DND-41 (cell line): ENCODE measurements at regions not wholly inside any gene's neighbourhood (a gene's known extent, or its start where the extent isn't known, plus 50 kb on each side); places are given as distances from the start of the nearest gene placed in this dataset.
A peak's percentile ranks its signal among the peaks of the same experiment; 100 is the strongest.

Experiments used
- ATAC-seq: fragments of 200-7000 bp; cut with Tn5 transposase; 3 replicates; pipeline ENCODE4 v1.9.1; 2021; ENCODE audit warnings: low read depth; ENCODE audit not compliant: insufficient read depth
- DNase-seq: peaks from one replicate; pipeline ENCODE4 v3.0.0-alpha.2; 2020
- H2AFZ ChIP-seq: 2 replicates; pipeline ENCODE4 v1.6.0; 2012; ENCODE audit warnings: low read depth, low read length
- H3K27ac ChIP-seq: 2 replicates; pipeline ENCODE4 v1.5.1; 2012; ENCODE audit warnings: low read length, inconsistent platforms
- H3K27me3 ChIP-seq: fragments of 200-600 bp; sonication (generic); 2 replicates; pipeline ENCODE4 v1.6.0; 2012; ENCODE audit warnings: low read length, mild to moderate bottlenecking, inconsistent platforms; ENCODE audit not compliant: insufficient read depth, poor library complexity
- H3K36me3 ChIP-seq: 2 replicates; pipeline ENCODE4 v1.5.1; 2012; ENCODE audit warnings: low read length, inconsistent platforms; ENCODE audit not compliant: insufficient read depth
- H3K4me1 ChIP-seq: 2 replicates; pipeline ENCODE4 v1.5.1; 2012; ENCODE audit warnings: mild to moderate bottlenecking, low read length; ENCODE audit not compliant: insufficient read depth
- H3K4me2 ChIP-seq: 2 replicates; pipeline ENCODE4 v1.6.0; 2012; ENCODE audit warnings: mild to moderate bottlenecking, moderate library complexity, low read length, inconsistent platforms; ENCODE audit not compliant: insufficient read depth
- H3K4me3 ChIP-seq, 2 experiments: fragments of 200-600 bp in 1 of 2; shearing (Covaris generic) in 1 of 2; 2 replicates each; pipeline ENCODE4 v1.5.1; 2012 to 2016; ENCODE audit warnings: inconsistent platforms in 2 of 2, low read length in 2 of 2, mild to moderate bottlenecking in 2 of 2, low read depth in 1 of 2, moderate library complexity in 1 of 2
- H3K79me2 ChIP-seq: 2 replicates; pipeline ENCODE4 v1.6.0; 2012; ENCODE audit warnings: low read length, inconsistent platforms; ENCODE audit not compliant: insufficient read depth
- H3K9ac ChIP-seq: 2 replicates; pipeline ENCODE4 v1.6.0; 2012; ENCODE audit warnings: low read depth, mild to moderate bottlenecking, inconsistent platforms, low read length, moderate library complexity
- H3K9me3 ChIP-seq: 2 replicates; pipeline ENCODE4 v1.5.1; 2012; ENCODE audit warnings: low read length, moderate library complexity, mild to moderate bottlenecking, inconsistent platforms; ENCODE audit not compliant: insufficient read depth, severe bottlenecking
- H4K20me1 ChIP-seq: 2 replicates; pipeline ENCODE4 v1.6.0; 2012; ENCODE audit warnings: low read length; ENCODE audit not compliant: insufficient read depth
- EZH2 ChIP-seq: IDR thresholded peaks from 3 replicates; pipeline ENCODE4 v1.6.1; 2012; ENCODE audit warnings: borderline replicate concordance, low read depth, mild to moderate bottlenecking, moderate library complexity, low read length, inconsistent platforms; ENCODE audit not compliant: severe bottlenecking
- TF ChIP-seq, protein P1 (sequence below): IDR thresholded peaks from 2 replicates; pipeline ENCODE4 v1.5.1; 2012; ENCODE audit warnings: borderline replicate concordance, low read length, moderate library complexity, mild to moderate bottlenecking; ENCODE audit not compliant: poor library complexity, severe bottlenecking; ENCODE audit errors: extremely low read depth

- Histone ChIP-seq H2AFZ (no peak overlapping the region), H3K4me2 (no peak overlapping the region)
- DNase-seq: no peak
Observed at GRCh38 chr16:54766355-54766754, 164.3 kb upstream of the IRX5 start.

DNA sequence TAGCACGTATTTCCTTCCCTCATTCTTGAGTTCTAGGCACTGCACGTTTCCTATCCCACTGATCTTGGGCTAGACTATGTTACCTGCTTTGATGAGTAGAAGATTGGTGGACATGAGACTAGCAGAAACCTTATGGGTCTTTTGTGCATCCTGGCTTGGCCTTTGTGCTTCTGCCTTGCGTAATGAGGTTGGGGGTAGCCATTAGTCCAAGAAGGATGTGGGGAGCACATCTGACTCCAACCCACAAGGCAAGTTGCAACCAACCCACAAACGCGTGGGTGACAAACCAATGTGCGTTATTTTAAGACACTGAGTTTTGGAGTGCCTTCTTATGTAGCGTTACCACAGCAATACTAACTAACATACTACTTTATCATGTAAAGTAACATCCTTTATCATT, 180.4 kb upstream of the IRX5 start:
- Histone ChIP-seq H3K79me2 (no peaks in the 10 kb centered on the region), H3K27ac (no peak overlapping the region), H3K9ac (no peak overlapping the region), H3K4me1 (no peaks in the 10 kb centered on the region), H2AFZ (no peak overlapping the region), H3K4me2 (no peak overlapping the region), H4K20me1 (no peaks in the 10 kb centered on the region), H3K4me3 (no peak overlapping the region), H3K36me3 (no peaks in the 10 kb centered on the region), H3K27me3 (peaks cover 7% of the 10 kb centered on the region), H3K9me3 (no peaks in the 10 kb centered on the region)
- no peak for TF ChIP-seq EZH2
- TF ChIP-seq, protein P1, sequence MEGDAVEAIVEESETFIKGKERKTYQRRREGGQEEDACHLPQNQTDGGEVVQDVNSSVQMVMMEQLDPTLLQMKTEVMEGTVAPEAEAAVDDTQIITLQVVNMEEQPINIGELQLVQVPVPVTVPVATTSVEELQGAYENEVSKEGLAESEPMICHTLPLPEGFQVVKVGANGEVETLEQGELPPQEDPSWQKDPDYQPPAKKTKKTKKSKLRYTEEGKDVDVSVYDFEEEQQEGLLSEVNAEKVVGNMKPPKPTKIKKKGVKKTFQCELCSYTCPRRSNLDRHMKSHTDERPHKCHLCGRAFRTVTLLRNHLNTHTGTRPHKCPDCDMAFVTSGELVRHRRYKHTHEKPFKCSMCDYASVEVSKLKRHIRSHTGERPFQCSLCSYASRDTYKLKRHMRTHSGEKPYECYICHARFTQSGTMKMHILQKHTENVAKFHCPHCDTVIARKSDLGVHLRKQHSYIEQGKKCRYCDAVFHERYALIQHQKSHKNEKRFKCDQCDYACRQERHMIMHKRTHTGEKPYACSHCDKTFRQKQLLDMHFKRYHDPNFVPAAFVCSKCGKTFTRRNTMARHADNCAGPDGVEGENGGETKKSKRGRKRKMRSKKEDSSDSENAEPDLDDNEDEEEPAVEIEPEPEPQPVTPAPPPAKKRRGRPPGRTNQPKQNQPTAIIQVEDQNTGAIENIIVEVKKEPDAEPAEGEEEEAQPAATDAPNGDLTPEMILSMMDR: no peak
- peak; percentile 31; the same call in 1 of the 3 replicates for ATAC-seq
- no peak for DNase-seq

More at GRCh38 chr16:54766355-54766754, 164.3 kb upstream of the IRX5 start:
- no peaks in the 10 kb centered on the region for H3K79me2 ChIP-seq
- H3K9me3 ChIP-seq: peaks cover 2% of the 10 kb centered on the region
- no peaks in the 10 kb centered on the region for H4K20me1 ChIP-seq
- H3K27ac ChIP-seq: no peak overlapping the region
- H3K9ac ChIP-seq: no peak overlapping the region
- H3K36me3 ChIP-seq: no peaks in the 10 kb centered on the region
- TF ChIP-seq EZH2: no peak
- TF ChIP-seq, protein P1: no peak
- no peak for ATAC-seq
- no peak overlapping the region for H3K4me3 ChIP-seq
- H3K4me1 ChIP-seq: no peaks in the 10 kb centered on the region
- H3K27me3 ChIP-seq: no peaks in the 10 kb centered on the region

DNA sequence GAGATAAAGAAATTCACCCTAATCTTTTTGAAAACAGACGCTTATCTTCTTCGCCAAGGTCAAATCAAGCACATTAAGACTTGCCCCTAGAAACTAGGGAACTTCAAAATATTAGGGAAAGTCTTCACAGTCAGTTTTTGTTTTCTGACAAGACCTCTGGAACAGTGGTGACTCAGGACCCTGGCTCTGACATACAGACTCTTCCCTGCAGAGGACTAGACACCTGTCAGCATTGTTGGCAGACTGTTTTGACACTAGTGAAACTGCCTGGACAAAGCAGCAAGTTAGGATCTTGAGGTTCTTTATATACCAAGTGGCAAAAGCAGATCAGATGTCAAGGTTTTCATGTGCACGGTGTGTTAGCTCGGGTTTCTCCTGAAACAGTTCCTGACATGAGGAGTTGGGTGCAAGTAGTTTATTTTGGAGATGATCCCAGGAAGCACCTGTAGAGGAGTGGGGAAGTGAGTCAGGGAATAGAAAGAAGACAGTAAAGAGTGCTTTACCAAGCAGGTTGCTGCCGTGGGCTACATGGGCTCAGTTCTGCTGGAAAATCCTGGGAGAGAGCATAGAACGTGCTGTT, 182.0 kb upstream of the IRX5 start:
- no peak overlapping the region for H3K4me3 ChIP-seq
- H2AFZ ChIP-seq: no peak overlapping the region
- peaks cover 7% of the 10 kb centered on the region for H3K27me3 ChIP-seq
- no peak overlapping the region for H3K4me2 ChIP-seq
- no peaks in the 10 kb centered on the region for H4K20me1 ChIP-seq
- no peaks in the 10 kb centered on the region for H3K79me2 ChIP-seq
- H3K4me1 ChIP-seq: no peaks in the 10 kb centered on the region
- no peaks in the 10 kb centered on the region for H3K9me3 ChIP-seq
- TF ChIP-seq, protein P1: no peak
- TF ChIP-seq EZH2: no peak
- H3K9ac ChIP-seq: no peak overlapping the region
- DNase-seq (no peak), ATAC-seq (no peak)
- no peak overlapping the region for H3K27ac ChIP-seq
- H3K36me3 ChIP-seq: no peaks in the 10 kb centered on the region
